ENCODE measurements at regions not wholly inside any gene's neighbourhood (a gene's known extent, or its start where the extent isn't known, plus 50 kb on each side); places are given as distances from the start of the nearest gene placed in this dataset.

- Histone ChIP-seq H3K36me3 (no peaks in the 10 kb centered on the region), H3K4me3 (no peak overlapping the region), H3K9me3 (peaks cover 0 to 11% (median 0%) of the 10 kb centered on the region in 4 donors), H3K27ac (no peak overlapping the region), H3K4me1 (no peaks in the 10 kb centered on the region), H3K27me3 (peaks cover 0 to 4% (median 0%) of the 10 kb centered on the region in 3 donors)
- intact Hi-C loops (cut with DNase I; ENCODE audit: low total_unique reads), result no loop called here
- DNase-seq, result no peak
- no peak for TF ChIP-seq POLR2AphosphoS5 (IDR thresholded peaks at IDR 0.05)
- no peak for TF ChIP-seq CTCF (IDR thresholded peaks at IDR 0.05)
- no peak for TF ChIP-seq EP300 (IDR thresholded peaks at IDR 0.05)
- no peak for TF ChIP-seq POLR2A (IDR thresholded peaks at IDR 0.05)
- 32 to 40% (median 34%) methylated on average over 1 of the region's 1 CpG for WGBS, 5 donors
Observed at GRCh38 chr13:84962849-84963248, 836.4 kb downstream of the SLITRK6 start.

GRCh38 chr13:84962141-84962750 is 837.0 kb downstream of the SLITRK6 start:
- Histone ChIP-seq H3K4me3 (no peak overlapping the region), H3K9me3 (peaks cover 0 to 11% (median 0%) of the 10 kb centered on the region in 4 donors), H3K36me3 (no peaks in the 10 kb centered on the region), H3K4me1 (no peaks in the 10 kb centered on the region), H3K27me3 (peaks cover 0 to 4% (median 0%) of the 10 kb centered on the region in 3 donors), H3K27ac (no peak overlapping the region)
- WGBS, 5 donors, result 75 to 85% (median 83%) methylated on average over 8 to 12 of the region's 12 CpGs
- intact Hi-C loops (cut with DNase I; ENCODE audit: low total_unique reads), result no loop called here
- TF ChIP-seq EP300 (IDR thresholded peaks at IDR 0.05) (no peak), POLR2AphosphoS5 (IDR thresholded peaks at IDR 0.05) (no peak), CTCF (IDR thresholded peaks at IDR 0.05) (no peak), POLR2A (IDR thresholded peaks at IDR 0.05) (no peak)
- no peak for DNase-seq

GRCh38 chr13:84961023-84961422 is 838.2 kb downstream of the SLITRK6 start:
- Histone ChIP-seq H3K36me3 (no peaks in the 10 kb centered on the region), H3K4me3 (no peak overlapping the region), H3K27ac (no peak overlapping the region), H3K27me3 (peaks cover 0 to 4% (median 0%) of the 10 kb centered on the region in 3 donors), H3K9me3 (peaks cover 0 to 11% (median 0%) of the 10 kb centered on the region in 4 donors), H3K4me1 (no peaks in the 10 kb centered on the region)
- no peak for DNase-seq
- WGBS, 5 donors, result 88 to 94% (median 93%) methylated on average over 8 to 10 of the region's 10 CpGs
- TF ChIP-seq POLR2A (IDR thresholded peaks at IDR 0.05) (no peak), CTCF (IDR thresholded peaks at IDR 0.05) (no peak), POLR2AphosphoS5 (IDR thresholded peaks at IDR 0.05) (no peak), EP300 (IDR thresholded peaks at IDR 0.05) (no peak)
- intact Hi-C loops (cut with DNase I; ENCODE audit: low total_unique reads), result no loop called here

- Histone ChIP-seq H3K27me3 (peaks cover 0 to 4% (median 0%) of the 10 kb centered on the region in 3 donors), H3K9me3 (peaks cover 0 to 11% (median 0%) of the 10 kb centered on the region in 4 donors), H3K4me3 (no peak overlapping the region), H3K4me1 (no peaks in the 10 kb centered on the region), H3K27ac (no peak overlapping the region), H3K36me3 (no peaks in the 10 kb centered on the region)
- intact Hi-C loops (cut with DNase I; ENCODE audit: low total_unique reads), result no loop called here
- TF ChIP-seq EP300 (IDR thresholded peaks at IDR 0.05) (no peak), CTCF (IDR thresholded peaks at IDR 0.05) (no peak), POLR2A (IDR thresholded peaks at IDR 0.05) (no peak), POLR2AphosphoS5 (IDR thresholded peaks at IDR 0.05) (no peak)
- no peak for DNase-seq
- 46 to 73% (median 63%) methylated on average over 2 of the region's 2 CpGs for WGBS, 5 donors
Observed at GRCh38 chr13:84959818-84960217, 839.4 kb downstream of the SLITRK6 start.

All from stomach (tissue), 8 donors.